Mesenchymal stem cell (in vitro differentiated cells and primary cell): ENCODE measurements at regions not wholly inside any gene's neighbourhood (a gene's known extent, or its start where the extent isn't known, plus 50 kb on each side); places are given as distances from the start of the nearest gene placed in this dataset.

Source experiments
- DNase-seq: peaks from one replicate; pipeline ENCODE4 v3.0.0-alpha.2; 2013
- H2AFZ ChIP-seq: one replicate; pipeline ENCODE4 v1.6.1; 2013; ENCODE audit warnings: low read depth, mild to moderate bottlenecking, control low read depth, inconsistent platforms, low read length, moderate library complexity
- H2AK5ac ChIP-seq: 2 replicates; pipeline ENCODE4 v1.6.1; 2013; ENCODE audit warnings: low read length, moderate library complexity, mild to moderate bottlenecking, inconsistent platforms; ENCODE audit not compliant: severe bottlenecking
- H2BK120ac ChIP-seq: one replicate; pipeline ENCODE4 v1.6.1; 2013; ENCODE audit warnings: low read depth, mild to moderate bottlenecking, inconsistent platforms, low read length, moderate library complexity
- H2BK12ac ChIP-seq, 2 experiments: one replicate each; pipeline ENCODE4 v1.6.1; 2013; ENCODE audit warnings: inconsistent platforms in 2 of 2, low read length in 2 of 2, mild to moderate bottlenecking in 2 of 2, moderate library complexity in 2 of 2, control low read depth in 1 of 2
- H2BK15ac ChIP-seq: one replicate; pipeline ENCODE4 v1.6.1; 2013; ENCODE audit warnings: mild to moderate bottlenecking, low read depth, inconsistent platforms; ENCODE audit not compliant: poor library complexity, severe bottlenecking
- H2BK5ac ChIP-seq: 2 replicates; pipeline ENCODE4 v1.6.1; 2013; ENCODE audit warnings: low read depth, mild to moderate bottlenecking, low read length, control low read depth, inconsistent platforms; ENCODE audit not compliant: poor library complexity, severe bottlenecking
- H3K14ac ChIP-seq, 2 experiments: one replicate each; pipeline ENCODE4 v1.6.1; 2013; ENCODE audit warnings: inconsistent platforms in 2 of 2, low read length in 2 of 2, control low read depth in 1 of 2, mild to moderate bottlenecking in 1 of 2, moderate library complexity in 1 of 2
- H3K18ac ChIP-seq, 2 experiments: one replicate each; pipeline ENCODE4 v1.6.1; 2013; ENCODE audit warnings: inconsistent platforms in 2 of 2, low read length in 2 of 2, control low read depth in 1 of 2, low read depth in 1 of 2, mild to moderate bottlenecking in 1 of 2
- H3K23ac ChIP-seq, 2 experiments: one replicate each; pipeline ENCODE4 v1.6.1; 2013; ENCODE audit warnings: inconsistent platforms in 2 of 2, low read length in 2 of 2, mild to moderate bottlenecking in 2 of 2, moderate library complexity in 2 of 2, control low read depth in 1 of 2
- H3K27ac ChIP-seq: 2 replicates; pipeline ENCODE4 v1.5.1; 2013; ENCODE audit warnings: mild to moderate bottlenecking, moderate library complexity, low read length, control low read depth, inconsistent platforms; ENCODE audit not compliant: poor library complexity, severe bottlenecking
- H3K27me3 ChIP-seq, 2 experiments: 2 replicates each; pipeline versions ENCODE4 v1.6.1 to v1.7.0; 2013; ENCODE audit warnings: low read length in 2 of 2, mild to moderate bottlenecking in 2 of 2, moderate library complexity in 2 of 2, control low read depth in 1 of 2, inconsistent platforms in 1 of 2; ENCODE audit not compliant: control insufficient read depth in 1 of 2, insufficient read depth in 1 of 2
- H3K36me3 ChIP-seq, 2 experiments: 2 replicates each; pipeline versions ENCODE4 v1.6.1 to v1.7.0; 2013; ENCODE audit warnings: low read length in 2 of 2, control low read depth in 1 of 2, inconsistent platforms in 1 of 2, low read depth in 1 of 2, mild to moderate bottlenecking in 1 of 2; ENCODE audit not compliant: insufficient read depth in 2 of 2, control insufficient read depth in 1 of 2
- H3K4ac ChIP-seq, 2 experiments: one replicate each; pipeline ENCODE4 v1.6.1; 2013; ENCODE audit warnings: inconsistent platforms in 2 of 2, low read length in 2 of 2, mild to moderate bottlenecking in 2 of 2, moderate library complexity in 2 of 2, control low read depth in 1 of 2, low read depth in 1 of 2
- H3K4me1 ChIP-seq: 2 replicates; pipeline ENCODE4 v1.6.1; 2013; ENCODE audit warnings: low read depth, low read length, control low read depth; ENCODE audit not compliant: control insufficient read depth, insufficient read depth
- H3K4me2 ChIP-seq: 2 replicates; pipeline ENCODE4 v1.6.1; 2013; ENCODE audit warnings: low read length, mild to moderate bottlenecking, inconsistent platforms; ENCODE audit not compliant: poor library complexity, severe bottlenecking
- H3K4me3 ChIP-seq, 2 experiments: 2 replicates each; pipeline versions ENCODE4 v1.5.1 to v1.7.0; 2013; ENCODE audit warnings: low read length in 2 of 2, mild to moderate bottlenecking in 2 of 2, control low read depth in 1 of 2, low read depth in 1 of 2; ENCODE audit not compliant: insufficient read depth in 1 of 2
- H3K79me1 ChIP-seq: replicated peaks from 2 replicates; pipeline ENCODE4 v1.6.1; 2013; ENCODE audit warnings: mild to moderate bottlenecking, control low read depth, low read length, inconsistent platforms; ENCODE audit not compliant: poor library complexity, severe bottlenecking
- H3K9ac ChIP-seq: 2 replicates; pipeline ENCODE4 v1.7.0; 2013; ENCODE audit warnings: mild to moderate bottlenecking, low read length, moderate library complexity
- H3K9me3 ChIP-seq: 2 replicates; pipeline ENCODE4 v1.7.0; 2013; ENCODE audit warnings: mild to moderate bottlenecking, low read length; ENCODE audit not compliant: control insufficient read depth
- H4K8ac ChIP-seq: one replicate; pipeline ENCODE4 v1.6.1; 2013; ENCODE audit warnings: inconsistent platforms, mild to moderate bottlenecking, low read length, moderate library complexity
- H4K91ac ChIP-seq: one replicate; pipeline ENCODE4 v1.6.1; 2013; ENCODE audit warnings: mild to moderate bottlenecking, low read length, inconsistent platforms
- WGBS: methylation state at CpG from one replicate; pipeline ENCODE4 v1.1.7; 2013; ENCODE audit warnings: mixed read lengths; 5-methylcytosine and 5-hydroxymethylcytosine counted together

- no peak overlapping the region for H2BK5ac ChIP-seq
- DNase-seq = no peak
- no peak overlapping the region for H3K27ac ChIP-seq
- no peak overlapping the region for H3K4ac ChIP-seq
- H4K91ac ChIP-seq = no peak overlapping the region
- H3K79me1 ChIP-seq = no peaks in the 10 kb centered on the region
- no peak overlapping the region for H3K14ac ChIP-seq
- H4K8ac ChIP-seq = no peak overlapping the region
- no peaks in the 10 kb centered on the region for H3K36me3 ChIP-seq
- no peaks in the 10 kb centered on the region for H3K4me1 ChIP-seq
- no peak overlapping the region for H3K18ac ChIP-seq
- no peak overlapping the region for H2AFZ ChIP-seq
- no peaks in the 10 kb centered on the region for H3K9me3 ChIP-seq
- H3K9ac ChIP-seq = no peak overlapping the region
- no peak overlapping the region for H2AK5ac ChIP-seq
- no peak overlapping the region for H2BK12ac ChIP-seq
- H3K27me3 ChIP-seq = no peaks in the 10 kb centered on the region
- no peak overlapping the region for H2BK120ac ChIP-seq
- no CpG with 5 or more reads among the region's 1 CpG for WGBS
- H3K4me2 ChIP-seq = no peak overlapping the region
- H2BK15ac ChIP-seq = no peak overlapping the region
- H3K4me3 ChIP-seq = no peak overlapping the region
- H3K23ac ChIP-seq = no peak overlapping the region
Observed at GRCh38 chr4:111556851-111557250, 588.4 kb upstream of the FAM241A start.

GRCh38 chr4:111562826-111563225 is 582.4 kb upstream of the FAM241A start:
- no CpG with 5 or more reads among the region's 2 CpGs for WGBS
- Histone ChIP-seq H4K91ac (no peak overlapping the region), H4K8ac (no peak overlapping the region), H3K27ac (no peak overlapping the region), H3K14ac (no peak overlapping the region), H3K79me1 (no peaks in the 10 kb centered on the region), H2AFZ (no peak overlapping the region), H2AK5ac (no peak overlapping the region), H3K9me3 (no peaks in the 10 kb centered on the region), H2BK120ac (no peak overlapping the region), H3K9ac (no peak overlapping the region), H3K4me2 (no peak overlapping the region), H3K36me3 (no peaks in the 10 kb centered on the region), H3K18ac (no peak overlapping the region), H3K4me1 (no peaks in the 10 kb centered on the region), H3K23ac (no peak overlapping the region), H2BK12ac (no peak overlapping the region), H2BK5ac (no peak overlapping the region), H3K27me3 (no peaks in the 10 kb centered on the region), H2BK15ac (no peak overlapping the region), H3K4ac (no peak overlapping the region), H3K4me3 (no peak overlapping the region)
- no peak for DNase-seq

DNA sequence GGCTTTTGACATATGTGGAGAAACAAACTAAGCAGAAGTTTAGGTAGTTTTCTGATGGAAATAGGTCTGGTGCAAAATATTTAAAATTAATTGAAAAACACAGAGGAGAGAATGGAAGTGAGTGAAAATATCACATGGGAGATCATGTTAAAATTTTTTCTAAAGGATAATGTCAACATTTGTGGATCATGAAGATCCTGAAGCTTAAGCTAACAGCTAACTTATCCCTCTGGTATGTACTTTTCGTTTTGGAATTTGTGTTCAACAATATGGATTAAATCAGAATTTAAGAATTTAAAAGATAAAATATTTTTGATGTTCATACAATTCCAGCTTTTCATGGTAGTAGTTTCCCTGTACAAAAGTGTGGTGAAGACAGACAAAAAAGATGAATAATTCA is 572.8 kb upstream of the FAM241A start:
- H3K9me3 ChIP-seq = no peaks in the 10 kb centered on the region
- no peak overlapping the region for H2AK5ac ChIP-seq
- no peaks in the 10 kb centered on the region for H3K36me3 ChIP-seq
- H3K4me1 ChIP-seq = no peaks in the 10 kb centered on the region
- H3K4me2 ChIP-seq = no peak overlapping the region
- H3K9ac ChIP-seq = no peak overlapping the region
- H3K79me1 ChIP-seq = no peaks in the 10 kb centered on the region
- H4K8ac ChIP-seq = no peak overlapping the region
- no peaks in the 10 kb centered on the region for H3K27me3 ChIP-seq
- no peak overlapping the region for H2BK12ac ChIP-seq
- H3K18ac ChIP-seq = no peak overlapping the region
- no CpG with 5 or more reads among the region's 1 CpG for WGBS
- no peak overlapping the region for H2BK15ac ChIP-seq
- no peak overlapping the region for H2BK5ac ChIP-seq
- no peak overlapping the region for H3K27ac ChIP-seq
- no peak overlapping the region for H2AFZ ChIP-seq
- DNase-seq = no peak
- no peak overlapping the region for H3K4me3 ChIP-seq
- no peak overlapping the region for H3K14ac ChIP-seq
- H2BK120ac ChIP-seq = no peak overlapping the region
- no peak overlapping the region for H4K91ac ChIP-seq
- H3K4ac ChIP-seq = no peak overlapping the region
- H3K23ac ChIP-seq = no peak overlapping the region

DNA sequence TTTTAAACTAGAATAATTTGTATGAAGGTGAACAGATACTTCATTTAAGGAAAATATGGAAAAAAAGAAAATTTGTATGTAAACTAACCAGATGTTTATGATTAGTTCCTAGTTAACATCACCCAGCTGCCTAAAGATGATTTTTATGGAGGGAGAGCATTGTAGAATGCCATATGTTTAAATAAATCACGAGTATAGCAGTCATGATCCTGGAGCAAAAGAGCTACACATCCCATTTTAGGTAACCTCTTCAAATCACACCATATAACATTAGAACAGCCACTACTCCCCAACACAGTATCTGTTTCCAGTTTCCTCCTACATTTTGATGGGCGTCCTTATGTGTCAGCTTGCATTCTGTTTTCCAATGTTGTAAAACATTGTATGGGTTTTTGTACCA is 571.9 kb upstream of the FAM241A start:
- H3K27ac ChIP-seq = no peak overlapping the region
- H3K4ac ChIP-seq = no peak overlapping the region
- no peaks in the 10 kb centered on the region for H3K9me3 ChIP-seq
- no peak for DNase-seq
- H2AK5ac ChIP-seq = no peak overlapping the region
- no peak overlapping the region for H4K91ac ChIP-seq
- H3K23ac ChIP-seq = no peak overlapping the region
- no peak overlapping the region for H2BK12ac ChIP-seq
- no peaks in the 10 kb centered on the region for H3K27me3 ChIP-seq
- no peak overlapping the region for H3K9ac ChIP-seq
- H3K4me3 ChIP-seq = no peak overlapping the region
- no peak overlapping the region for H3K4me2 ChIP-seq
- H2BK5ac ChIP-seq = no peak overlapping the region
- H3K14ac ChIP-seq = no peak overlapping the region
- no CpG with 5 or more reads among the region's 2 CpGs for WGBS
- H2AFZ ChIP-seq = no peak overlapping the region
- H3K79me1 ChIP-seq = no peaks in the 10 kb centered on the region
- H2BK15ac ChIP-seq = no peak overlapping the region
- H4K8ac ChIP-seq = no peak overlapping the region
- H3K18ac ChIP-seq = no peak overlapping the region
- no peaks in the 10 kb centered on the region for H3K4me1 ChIP-seq
- H3K36me3 ChIP-seq = no peaks in the 10 kb centered on the region
- H2BK120ac ChIP-seq = no peak overlapping the region
